ENCODE measurements at regions not wholly inside any gene's neighbourhood (a gene's known extent, or its start where the extent isn't known, plus 50 kb on each side); places are given as distances from the start of the nearest gene placed in this dataset.

- no peak for TF ChIP-seq POLR2AphosphoS5 (IDR thresholded peaks at IDR 0.05)
- no peak for TF ChIP-seq EP300 (IDR thresholded peaks at IDR 0.05)
- no peak for TF ChIP-seq CTCF (IDR thresholded peaks at IDR 0.05)
- TF ChIP-seq POLR2A (IDR thresholded peaks at IDR 0.05) = no peak
- H3K36me3 ChIP-seq = no peaks in the 10 kb centered on the region
- DNase-seq = no peak
- intact Hi-C loops (cut with DNase I; ENCODE audit: low total_unique reads) = no loop called here
- no peaks in the 10 kb centered on the region for H3K9me3 ChIP-seq
- no peak overlapping the region for H3K27ac ChIP-seq
- H3K4me3 ChIP-seq = no peak overlapping the region
- 90 to 94% (median 93%) methylated on average over 2 of the region's 2 CpGs for WGBS, 5 donors
- no peaks in the 10 kb centered on the region for H3K4me1 ChIP-seq
- no peaks in the 10 kb centered on the region for H3K27me3 ChIP-seq
These were observed 380.9 kb upstream of the GRM3 start for GRCh38 chr7:86262781-86263180.

- Histone ChIP-seq H3K4me1 (no peaks in the 10 kb centered on the region), H3K27me3 (no peaks in the 10 kb centered on the region), H3K4me3 (no peak overlapping the region), H3K27ac (no peak overlapping the region), H3K9me3 (no peaks in the 10 kb centered on the region), H3K36me3 (no peaks in the 10 kb centered on the region)
- TF ChIP-seq POLR2AphosphoS5 (IDR thresholded peaks at IDR 0.05) (no peak), EP300 (IDR thresholded peaks at IDR 0.05) (no peak), POLR2A (IDR thresholded peaks at IDR 0.05) (no peak), CTCF (IDR thresholded peaks at IDR 0.05) (no peak)
- WGBS, 5 donors = 90 to 96% (median 94%) methylated on average over 4 of the region's 4 CpGs
- DNase-seq = no peak
- intact Hi-C loops (cut with DNase I; ENCODE audit: low total_unique reads) = no loop called here
These were observed 385.8 kb upstream of the GRM3 start for GRCh38 chr7:86257894-86258293.

GRCh38 chr7:86252406-86252805, 391.3 kb upstream of the GRM3 start:
- DNase-seq = no peak
- TF ChIP-seq POLR2AphosphoS5 (IDR thresholded peaks at IDR 0.05) (no peak), EP300 (IDR thresholded peaks at IDR 0.05) (no peak), CTCF (IDR thresholded peaks at IDR 0.05) (no peak), POLR2A (IDR thresholded peaks at IDR 0.05) (no peak)
- intact Hi-C loops (cut with DNase I; ENCODE audit: low total_unique reads) = no loop called here
- Histone ChIP-seq H3K4me1 (no peaks in the 10 kb centered on the region), H3K36me3 (no peaks in the 10 kb centered on the region), H3K4me3 (no peak overlapping the region), H3K9me3 (peaks cover 0 to 7% (median 5%) of the 10 kb centered on the region in 4 donors), H3K27ac (no peak overlapping the region), H3K27me3 (no peaks in the 10 kb centered on the region)
- 93 to 96% (median 96%) methylated on average over 2 of the region's 2 CpGs for WGBS, 5 donors

GRCh38 chr7:86248977-86249376, 394.7 kb upstream of the GRM3 start:
- intact Hi-C loops (cut with DNase I; ENCODE audit: low total_unique reads) = no loop called here
- Histone ChIP-seq H3K27me3 (no peaks in the 10 kb centered on the region), H3K9me3 (peaks cover 0 to 7% (median 5%) of the 10 kb centered on the region in 4 donors), H3K27ac (no peak overlapping the region), H3K36me3 (no peaks in the 10 kb centered on the region), H3K4me3 (no peak overlapping the region), H3K4me1 (no peaks in the 10 kb centered on the region)
- 21 to 44% (median 34%) methylated on average over 1 of the region's 1 CpG for WGBS, 5 donors
- TF ChIP-seq POLR2AphosphoS5 (IDR thresholded peaks at IDR 0.05) (no peak), CTCF (IDR thresholded peaks at IDR 0.05) (no peak)
- no peak for DNase-seq
